K562 (cell line): ENCODE measurements at regions not wholly inside any gene's neighbourhood (a gene's known extent, or its start where the extent isn't known, plus 50 kb on each side); places are given as distances from the start of the nearest gene placed in this dataset.

Source experiments
- ATAC-seq: fragments of 200-7000 bp; cut with Tn5 transposase; 3 replicates; pipeline ENCODE4 v1.9.1; 2020; ENCODE audit warnings: moderate library complexity
- BruUV-seq: library from RNA; stranded (reverse); fragments of 400-500 nt; replicated peaks from 2 replicates; lab custom pipeline; 2021; lab: Mats Ljungman, UMichigan
- CTCF ChIA-PET: fragments of 300-600 bp; formaldehyde crosslinking; extraction: SDS; loops from one replicate; lab custom pipeline; 2021; ENCODE audit warnings: low intra/inter-chr PET ratio; lab: Yijun Ruan, JAX
- POLR2A ChIA-PET: fragments of 300-600, 350-650 bp; sonication (Branson Sonifier 250); formaldehyde crosslinking; extraction: SDS; loops from one replicate; lab custom pipeline; 2021; ENCODE audit warnings: antibody characterized with exemption, inconsistent platforms; lab: Yijun Ruan, JAX
- DNase-seq, 4 experiments: peaks; one replicate each; pipeline versions ENCODE4 v3.0.0 to v3.0.0-alpha.2; 2011 to 2018; ENCODE audit warnings: low spot score in 3 of 4, mixed read lengths in 3 of 4; ENCODE audit errors: extremely low read depth in 1 of 4
- FAIRE-seq: peaks from 2 replicates; lab custom pipeline; 2011; peaks lifted over from hg19 to GRCh38; lab: Jason Lieb, UNC
- H2AFZ ChIP-seq: 2 replicates; pipeline ENCODE4 v1.6.0; 2011; ENCODE audit warnings: low read depth, low read length, control low read depth, inconsistent platforms
- H3K27ac ChIP-seq: fragments of 200-600 bp; 3 replicates; pipeline ENCODE4 v1.8.0; 2011; ENCODE audit warnings: low read depth, mild to moderate bottlenecking, control low read depth, inconsistent platforms, low read length, moderate library complexity, mixed read lengths; ENCODE audit errors: extremely low read depth
- H3K27me3 ChIP-seq, 2 experiments: fragments of 300-600 bp in 1 of 2; 2 replicates in 1 of 2; 3 replicates in 1 of 2; pipeline versions ENCODE4 v1.6.0 to v1.8.0; 2011; ENCODE audit warnings: inconsistent platforms in 2 of 2, low read length in 2 of 2, mild to moderate bottlenecking in 1 of 2, mixed read lengths in 1 of 2, moderate library complexity in 1 of 2; ENCODE audit not compliant: control insufficient read depth in 2 of 2, insufficient read depth in 2 of 2
- H3K36me3 ChIP-seq: fragments of 300-600 bp; 3 replicates; pipeline ENCODE4 v1.8.0; 2011; ENCODE audit warnings: mild to moderate bottlenecking, low read length, inconsistent platforms; ENCODE audit not compliant: control insufficient read depth, insufficient read depth
- H3K4me1 ChIP-seq, 2 experiments: fragments of 200-600 bp in 1 of 2; replicated peaks in 1 of 2; 2 replicates in 1 of 2; 3 replicates in 1 of 2; pipeline versions ENCODE4 v1.5.1 to v1.8.0; 2011; ENCODE audit warnings: inconsistent platforms in 2 of 2, low read length in 2 of 2, mild to moderate bottlenecking in 1 of 2, mixed read lengths in 1 of 2, moderate library complexity in 1 of 2; ENCODE audit not compliant: control insufficient read depth in 2 of 2, insufficient read depth in 2 of 2
- H3K4me2 ChIP-seq: 2 replicates; pipeline ENCODE4 v1.6.1; 2011; ENCODE audit warnings: low read length, control low read depth, inconsistent platforms, mixed read lengths; ENCODE audit not compliant: insufficient read depth
- H3K4me3 ChIP-seq: fragments of 200-600 bp; sonication (generic), shearing (Covaris generic); 2 replicates; pipeline ENCODE4 v1.5.1; 2016; ENCODE audit warnings: control low read depth, inconsistent platforms
- H3K79me2 ChIP-seq: fragments of 200-600 bp; 3 replicates; pipeline ENCODE4 v1.8.0; 2011; ENCODE audit warnings: low read length, inconsistent platforms; ENCODE audit not compliant: control insufficient read depth, insufficient read depth
- H3K9ac ChIP-seq, 2 experiments: 2 replicates each; pipeline versions ENCODE4 v1.6.0 to v1.6.1; 2011; ENCODE audit warnings: low read depth in 2 of 2, low read length in 2 of 2, control low read depth in 1 of 2, inconsistent platforms in 1 of 2, mild to moderate bottlenecking in 1 of 2, mixed read lengths in 1 of 2; ENCODE audit not compliant: insufficient read depth in 1 of 2
- H3K9me1 ChIP-seq: one replicate; pipeline ENCODE4 v1.6.0; 2011; ENCODE audit warnings: inconsistent platforms, mild to moderate bottlenecking, low read length, moderate library complexity; ENCODE audit not compliant: control insufficient read depth, insufficient read depth
- H3K9me3 ChIP-seq: replicated peaks from 2 replicates; pipeline ENCODE4 v1.5.1; 2011; ENCODE audit warnings: low read depth, low read length, inconsistent platforms; ENCODE audit not compliant: control insufficient read depth, insufficient read depth
- H4K20me1 ChIP-seq: replicated peaks from 2 replicates; pipeline ENCODE4 v1.6.1; 2011; ENCODE audit warnings: low read length, inconsistent platforms, mixed read lengths; ENCODE audit not compliant: control insufficient read depth, insufficient read depth
- ASH1L ChIP-seq: fragments of 450-650 bp; IDR thresholded peaks from 2 replicates; pipeline ENCODE4 v1.6.1; 2018; ENCODE audit warnings: borderline replicate concordance, mild to moderate bottlenecking, low read depth; ENCODE audit not compliant: partially characterized antibody
- BCL6 ChIP-seq: fragments of 250-450 bp; sonication (Bioruptor Pico); IDR thresholded peaks from 2 replicates; pipeline ENCODE4 v1.4.0; 2020
- C11orf30 ChIP-seq: fragments of 450-650 bp; IDR thresholded peaks from 2 replicates; pipeline ENCODE4 v1.6.1; 2016; ENCODE audit warnings: low read depth, mild to moderate bottlenecking
- DLX4 ChIP-seq: fragments of 250-450 bp; sonication (Bioruptor Pico); IDR thresholded peaks from 2 replicates; pipeline ENCODE4 v1.6.1; 2021; ENCODE audit warnings: mild to moderate bottlenecking
- FOSL1 ChIP-seq: fragments of 200-800 bp; sonication (Bioruptor generic); conservative IDR thresholded peaks from 2 replicates; pipeline ENCODE4 v1.6.1; 2016; ENCODE audit warnings: missing genetic modification characterization, missing compliant biosample characterization
- HBP1 ChIP-seq: fragments of 450-650 bp; formaldehyde crosslinking; IDR thresholded peaks from 2 replicates; pipeline ENCODE4 v1.4.0; 2022; ENCODE audit warnings: missing genetic modification characterization
- MYC ChIP-seq, 2 experiments: fragments of 250-450 bp in 1 of 2; sonication (Bioruptor Pico) in 1 of 2; IDR thresholded peaks; 2 replicates each; pipeline versions ENCODE4 v1.5.1 to v1.6.1; 2012 to 2021; ENCODE audit warnings: low read depth in 2 of 2, borderline replicate concordance in 1 of 2, improper control_type of control experiment in 1 of 2, low read length in 1 of 2, mild to moderate bottlenecking in 1 of 2, moderate library complexity in 1 of 2
- NEUROD1 ChIP-seq: fragments of 150-350 bp; IDR thresholded peaks from 2 replicates; pipeline ENCODE4 v1.6.1; 2014; ENCODE audit warnings: borderline replicate concordance, low read length, low read depth; ENCODE audit not compliant: partially characterized antibody
- PBX2 ChIP-seq, 2 experiments: IDR thresholded peaks in 1 of 2; conservative IDR thresholded peaks in 1 of 2; 2 replicates each; pipeline ENCODE4 v1.6.1; 2016; ENCODE audit warnings: low read depth in 2 of 2, mild to moderate bottlenecking in 1 of 2, missing compliant biosample characterization in 1 of 2, missing genetic modification characterization in 1 of 2, moderate library complexity in 1 of 2
- PHB2 ChIP-seq: fragments of 450-650 bp; IDR thresholded peaks from 2 replicates; pipeline ENCODE4 v1.6.1; 2017; ENCODE audit warnings: low read depth
- PTTG1 ChIP-seq: fragments of 450-650 bp; IDR thresholded peaks from 2 replicates; pipeline ENCODE4 v1.6.1; 2016; ENCODE audit warnings: low read depth, mild to moderate bottlenecking, missing genetic modification characterization, missing compliant biosample characterization
- SMC3 ChIP-seq: conservative IDR thresholded peaks from 2 replicates; pipeline ENCODE4 v1.6.1; 2011; ENCODE audit warnings: low read depth, low read length, improper control_type of control experiment; ENCODE audit not compliant: insufficient read depth
- SP1 ChIP-seq: sonication (generic); formaldehyde crosslinking; IDR thresholded peaks from 2 replicates; pipeline ENCODE4 v1.8.1; 2022; ENCODE audit warnings: mild to moderate bottlenecking, missing genetic modification reagents
- TRIM24 ChIP-seq, 2 experiments: fragments of 450-650 bp; IDR thresholded peaks; 2 replicates each; pipeline ENCODE4 v1.6.1; 2016
- USF2 ChIP-seq: sonication (generic); formaldehyde crosslinking; IDR thresholded peaks from 2 replicates; pipeline ENCODE4 v1.5.0; 2020; ENCODE audit warnings: missing genetic modification reagents
- ZBTB2 ChIP-seq: fragments of 450-650 bp; IDR thresholded peaks from 2 replicates; pipeline ENCODE4 v1.6.1; 2016; ENCODE audit warnings: antibody characterized with exemption
- WGBS: fragments of 100-300 bp; shearing (Covaris generic); methylation state at CpG from one replicate; pipeline ENCODE4 v1.1.6; 2016; ENCODE audit warnings: low coverage, mixed read lengths; ENCODE audit not compliant: insufficient coverage; ENCODE audit errors: missing lambda C conversion rate; 5-methylcytosine and 5-hydroxymethylcytosine counted together
- in situ Hi-C: fragments of 300-500 bp; cut with MboI; formaldehyde crosslinking; loops from 4 replicates; pipeline ENCODE4 v1.15.0; 2018; ENCODE audit warnings: inconsistent platforms, mixed read lengths
- intact Hi-C: fragments of 100-400 bp; cut with micrococcal nuclease; formaldehyde crosslinking; loops from 2 replicates; pipeline ENCODE4 v1.14.2; 2022

GRCh38 chr5:28954074-28954473, 1915.7 kb upstream of the CDH9 start:
- H3K27ac ChIP-seq: no peak overlapping the region
- CTCF ChIA-PET: no interaction called here
- H4K20me1 ChIP-seq: no peaks in the 10 kb centered on the region
- H3K9ac ChIP-seq: no peak overlapping the region
- no peaks in the 10 kb centered on the region for H3K27me3 ChIP-seq
- H3K9me3 ChIP-seq: no peaks in the 10 kb centered on the region
- no peak for ATAC-seq
- intact Hi-C loops: no loop called here
- no peaks in the 10 kb centered on the region for H3K4me1 ChIP-seq
- H3K4me3 ChIP-seq: no peak overlapping the region
- no peak for DNase-seq
- in situ Hi-C loops: no loop called here
- no peak for FAIRE-seq
- no peaks in the 10 kb centered on the region for H3K36me3 ChIP-seq
- no peak overlapping the region for H3K4me2 ChIP-seq
- H3K9me1 ChIP-seq: no peaks in the 10 kb centered on the region
- POLR2A ChIA-PET: no interaction called here
- WGBS: 55% methylated on average over 4 of the region's 4 CpGs
- no peak overlapping the region for H2AFZ ChIP-seq
- BruUV-seq: no TSS peak
- H3K79me2 ChIP-seq: no peaks in the 10 kb centered on the region
- no peak for TF ChIP-seq TRIM24 (IDR thresholded peaks at IDR 0.05)
- TF ChIP-seq SP1 (CRISPR knock-in tag): no peak
- TF ChIP-seq DLX4: no peak
- TF ChIP-seq ASH1L: no peak
- no peak for TF ChIP-seq ZBTB2
- TF ChIP-seq PBX2 (CRISPR knock-in tag; IDR thresholded peaks at IDR 0.05; ENCODE audit: low read depth): no peak
- no peak for TF ChIP-seq PBX2 (tag; conservative IDR thresholded peaks at IDR 0.05; ENCODE audit: low read depth)
- no peak for TF ChIP-seq C11orf30
- no peak for TF ChIP-seq HBP1 (CRISPR knock-in tag)
- no peak for TF ChIP-seq SMC3
- TF ChIP-seq MYC (IDR thresholded peaks at IDR 0.05; ENCODE audit: low read depth, low read length): no peak
- no peak for TF ChIP-seq MYC (CRISPR knock-in tag; IDR thresholded peaks at IDR 0.05; ENCODE audit: borderline replicate concordance, low read depth)
- TF ChIP-seq PTTG1: no peak
- TF ChIP-seq BCL6: no peak
- TF ChIP-seq FOSL1 (tag): no peak
- TF ChIP-seq USF2 (CRISPR knock-in tag): no peak
- TF ChIP-seq NEUROD1: no peak
- TF ChIP-seq PHB2: no peak
